Vagina (tissue), 2 donors: ENCODE measurements at regions not wholly inside any gene's neighbourhood (a gene's known extent, or its start where the extent isn't known, plus 50 kb on each side); places are given as distances from the start of the nearest gene placed in this dataset.

Experiments
- CTCF ChIP-seq, 3 experiments: fragments of 450-650 bp in 2 of 3; fragments of 200-600 bp in 1 of 3; sonication (generic) in 1 of 3; IDR thresholded peaks; one replicate each; pipeline ENCODE4 v1.5.1; 2017 to 2019; ENCODE audit warnings: antibody characterized with exemption in 3 of 3, mild to moderate bottlenecking in 2 of 3, moderate library complexity in 2 of 3
- POLR2A ChIP-seq, 2 donors: fragments of 450-650 bp; IDR thresholded peaks; one replicate each; pipeline ENCODE4 v1.6.1; 2017; ENCODE audit warnings: antibody characterized with exemption in 2 of 2, mild to moderate bottlenecking in 2 of 2, moderate library complexity in 2 of 2
- POLR2AphosphoS5 ChIP-seq, 2 donors: sonication (generic); formaldehyde crosslinking; IDR thresholded peaks; one replicate each; pipeline ENCODE4 v1.9.0; 2017; ENCODE audit warnings: antibody characterized with exemption in 2 of 2, mild to moderate bottlenecking in 2 of 2, low read depth in 1 of 2; ENCODE audit not compliant: insufficient read depth in 1 of 2

DNA sequence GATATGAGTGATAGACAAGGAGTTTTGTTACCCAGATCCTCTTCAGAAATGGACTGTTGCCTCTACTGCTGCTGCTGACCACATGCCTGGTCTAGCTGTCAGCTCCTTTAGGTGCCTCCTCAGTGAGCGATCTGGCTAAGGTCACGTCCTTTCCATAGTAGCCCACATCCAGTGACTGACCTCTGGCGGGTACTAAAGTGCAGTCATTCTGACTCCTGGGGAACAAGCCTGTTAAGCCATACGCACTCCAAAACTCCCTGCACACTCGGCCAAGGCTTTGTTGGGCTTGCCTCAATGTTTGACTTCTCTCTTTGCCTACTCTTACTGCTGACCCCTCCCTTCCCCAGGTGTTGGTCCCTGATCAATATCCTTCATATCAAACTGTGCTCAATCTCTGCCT lies 685.2 kb downstream of the IRS1 start:
- no peak for TF ChIP-seq POLR2A (IDR thresholded peaks at IDR 0.05)
- TF ChIP-seq CTCF (IDR thresholded peaks at IDR 0.05), result no peak
- no peak for TF ChIP-seq POLR2AphosphoS5 (IDR thresholded peaks at IDR 0.05; ENCODE audit: insufficient read depth in 1 of 2, low read depth in 1 of 2)
